ENCODE measurements at regions not wholly inside any gene's neighbourhood (a gene's known extent, or its start where the extent isn't known, plus 50 kb on each side); places are given as distances from the start of the nearest gene placed in this dataset.

- Mint-ChIP-seq H3K9me3 (peaks cover 0 to 1% (median 0%) of the 10 kb centered on the region in 7 donors), H3K27me3 (peaks cover 5% of the 10 kb centered on the region), H3K27ac (no peak overlapping the region), H3K4me3 (no peak overlapping the region), H3K4me1 (no peaks in the 10 kb centered on the region), H3K36me3 (no peaks in the 10 kb centered on the region)
- DNase-seq (no peak), ATAC-seq (ENCODE audit: low read depth in 2 of 2) (no peak)
- H3K27me3 ChIP-seq (ENCODE audit: control insufficient read depth, insufficient read depth, low read length): no peaks in the 10 kb centered on the region
- no peak overlapping the region for H3K4me3 ChIP-seq (ENCODE audit: low read depth, low read length)
- H3K4me1 ChIP-seq (ENCODE audit: control insufficient read depth, insufficient read depth, low read length, poor library complexity, severe bottlenecking): no peaks in the 10 kb centered on the region
- no peaks in the 10 kb centered on the region for H3K36me3 ChIP-seq (ENCODE audit: control insufficient read depth, insufficient read depth, low read length)
- H3K27ac ChIP-seq (ENCODE audit: insufficient read depth, low read length, poor library complexity, severe bottlenecking): no peak overlapping the region
- no peaks in the 10 kb centered on the region for H3K9me3 ChIP-seq (ENCODE audit: control insufficient read depth in 2 of 2, low read length in 2 of 2)
Observed at GRCh38 chr11:109998921-109999320, 94.3 kb upstream of the ZC3H12C start.

GRCh38 chr11:110000031-110000502 lies 93.1 kb upstream of the ZC3H12C start:
- Mint-ChIP-seq H3K36me3 (no peaks in the 10 kb centered on the region), H3K9me3 (peaks cover 0 to 1% (median 0%) of the 10 kb centered on the region in 7 donors), H3K27ac (no peak overlapping the region), H3K4me3 (no peak overlapping the region), H3K4me1 (no peaks in the 10 kb centered on the region), H3K27me3 (peaks cover 5% of the 10 kb centered on the region)
- H3K4me3 ChIP-seq (ENCODE audit: low read depth, low read length): no peak overlapping the region
- DNase-seq (no peak), ATAC-seq (ENCODE audit: low read depth in 2 of 2) (peak in 1 of 2 donors; percentile 45)
- H3K27me3 ChIP-seq (ENCODE audit: control insufficient read depth, insufficient read depth, low read length): no peaks in the 10 kb centered on the region
- H3K9me3 ChIP-seq (ENCODE audit: control insufficient read depth in 2 of 2, low read length in 2 of 2): no peaks in the 10 kb centered on the region
- H3K27ac ChIP-seq (ENCODE audit: insufficient read depth, low read length, poor library complexity, severe bottlenecking): no peak overlapping the region
- H3K36me3 ChIP-seq (ENCODE audit: control insufficient read depth, insufficient read depth, low read length): no peaks in the 10 kb centered on the region
- no peaks in the 10 kb centered on the region for H3K4me1 ChIP-seq (ENCODE audit: control insufficient read depth, insufficient read depth, low read length, poor library complexity, severe bottlenecking)

- H3K36me3 Mint-ChIP-seq: no peaks in the 10 kb centered on the region
- no peak overlapping the region for H3K27ac Mint-ChIP-seq
- Histone ChIP-seq H3K27me3 (ENCODE audit: control insufficient read depth, insufficient read depth, low read length) (no peaks in the 10 kb centered on the region), H3K4me1 (ENCODE audit: control insufficient read depth, insufficient read depth, low read length, poor library complexity, severe bottlenecking) (no peaks in the 10 kb centered on the region), H3K9me3 (ENCODE audit: control insufficient read depth in 2 of 2, low read length in 2 of 2) (no peaks in the 10 kb centered on the region), H3K27ac (ENCODE audit: insufficient read depth, low read length, poor library complexity, severe bottlenecking) (no peak overlapping the region), H3K36me3 (ENCODE audit: control insufficient read depth, insufficient read depth, low read length) (no peaks in the 10 kb centered on the region), H3K4me3 (ENCODE audit: low read depth, low read length) (no peak overlapping the region)
- no peak overlapping the region for H3K4me3 Mint-ChIP-seq
- H3K9me3 Mint-ChIP-seq: peaks cover 0 to 1% (median 0%) of the 10 kb centered on the region in 7 donors
- DNase-seq (no peak), ATAC-seq (ENCODE audit: low read depth in 2 of 2) (no peak)
- no peaks in the 10 kb centered on the region for H3K4me1 Mint-ChIP-seq
- peaks cover 5% of the 10 kb centered on the region for H3K27me3 Mint-ChIP-seq
Observed at GRCh38 chr11:110000850-110001249, 92.3 kb upstream of the ZC3H12C start.

- no peaks in the 10 kb centered on the region for H3K36me3 ChIP-seq (ENCODE audit: control insufficient read depth, insufficient read depth, low read length)
- no peaks in the 10 kb centered on the region for H3K27me3 ChIP-seq (ENCODE audit: control insufficient read depth, insufficient read depth, low read length)
- no peak overlapping the region for H3K27ac ChIP-seq (ENCODE audit: insufficient read depth, low read length, poor library complexity, severe bottlenecking)
- no peak overlapping the region for H3K4me3 Mint-ChIP-seq
- no peak overlapping the region for H3K4me3 ChIP-seq (ENCODE audit: low read depth, low read length)
- no peaks in the 10 kb centered on the region for H3K36me3 Mint-ChIP-seq
- no peak overlapping the region for H3K27ac Mint-ChIP-seq
- no peaks in the 10 kb centered on the region for H3K4me1 ChIP-seq (ENCODE audit: control insufficient read depth, insufficient read depth, low read length, poor library complexity, severe bottlenecking)
- no peaks in the 10 kb centered on the region for H3K4me1 Mint-ChIP-seq
- peaks cover 0 to 1% (median 0%) of the 10 kb centered on the region in 7 donors for H3K9me3 Mint-ChIP-seq
- no peak for DNase-seq
- H3K27me3 Mint-ChIP-seq: peaks cover 5% of the 10 kb centered on the region
- no peak for ATAC-seq (ENCODE audit: low read depth in 2 of 2)
- no peaks in the 10 kb centered on the region for H3K9me3 ChIP-seq (ENCODE audit: control insufficient read depth in 2 of 2, low read length in 2 of 2)
Observed at GRCh38 chr11:110003426-110003825, 89.8 kb upstream of the ZC3H12C start.

GRCh38 chr11:110011595-110011994 lies 81.6 kb upstream of the ZC3H12C start:
- Mint-ChIP-seq H3K27ac (no peak overlapping the region), H3K27me3 (peaks cover 11% of the 10 kb centered on the region), H3K9me3 (peaks cover 0 to 16% (median 11%) of the 10 kb centered on the region in 7 donors), H3K36me3 (no peaks in the 10 kb centered on the region), H3K4me1 (no peaks in the 10 kb centered on the region), H3K4me3 (no peak overlapping the region)
- no peak for ATAC-seq (ENCODE audit: low read depth in 2 of 2)
- no peak for DNase-seq
- H3K4me3 ChIP-seq (ENCODE audit: low read depth, low read length): no peak overlapping the region
- H3K27ac ChIP-seq (ENCODE audit: insufficient read depth, low read length, poor library complexity, severe bottlenecking): no peak overlapping the region
- H3K9me3 ChIP-seq (ENCODE audit: control insufficient read depth in 2 of 2, low read length in 2 of 2): peaks cover 0 to 3% of the 10 kb centered on the region in 2 experiments
- H3K27me3 ChIP-seq (ENCODE audit: control insufficient read depth, insufficient read depth, low read length): peaks cover 2% of the 10 kb centered on the region
- H3K4me1 ChIP-seq (ENCODE audit: control insufficient read depth, insufficient read depth, low read length, poor library complexity, severe bottlenecking): no peaks in the 10 kb centered on the region
- no peaks in the 10 kb centered on the region for H3K36me3 ChIP-seq (ENCODE audit: control insufficient read depth, insufficient read depth, low read length)

- ATAC-seq (ENCODE audit: low read depth in 2 of 2) (no peak), DNase-seq (no peak)
- Mint-ChIP-seq H3K9me3 (peaks cover 0 to 11% (median 4%) of the 10 kb centered on the region in 7 donors), H3K27me3 (peaks cover 21% of the 10 kb centered on the region), H3K36me3 (no peaks in the 10 kb centered on the region), H3K27ac (no peak overlapping the region), H3K4me1 (peaks cover 0 to 2% (median 0%) of the 10 kb centered on the region in 4 donors), H3K4me3 (no peak overlapping the region)
- H3K27me3 ChIP-seq (ENCODE audit: control insufficient read depth, insufficient read depth, low read length): no peaks in the 10 kb centered on the region
- H3K4me3 ChIP-seq (ENCODE audit: low read depth, low read length): no peak overlapping the region
- H3K4me1 ChIP-seq (ENCODE audit: control insufficient read depth, insufficient read depth, low read length, poor library complexity, severe bottlenecking): no peaks in the 10 kb centered on the region
- no peak overlapping the region for H3K27ac ChIP-seq (ENCODE audit: insufficient read depth, low read length, poor library complexity, severe bottlenecking)
- peaks cover 0 to 3% of the 10 kb centered on the region in 2 experiments for H3K9me3 ChIP-seq (ENCODE audit: control insufficient read depth in 2 of 2, low read length in 2 of 2)
- H3K36me3 ChIP-seq (ENCODE audit: control insufficient read depth, insufficient read depth, low read length): no peaks in the 10 kb centered on the region
Observed at GRCh38 chr11:110015695-110016094, 77.5 kb upstream of the ZC3H12C start.

GRCh38 chr11:110019675-110020074 lies 73.5 kb upstream of the ZC3H12C start:
- H3K4me3 ChIP-seq (ENCODE audit: low read depth, low read length): no peak overlapping the region
- DNase-seq (no peak), ATAC-seq (ENCODE audit: low read depth in 2 of 2) (no peak)
- no peaks in the 10 kb centered on the region for H3K36me3 ChIP-seq (ENCODE audit: control insufficient read depth, insufficient read depth, low read length)
- H3K36me3 Mint-ChIP-seq: no peaks in the 10 kb centered on the region
- H3K4me1 ChIP-seq (ENCODE audit: control insufficient read depth, insufficient read depth, low read length, poor library complexity, severe bottlenecking): no peaks in the 10 kb centered on the region
- H3K4me1 Mint-ChIP-seq: peaks cover 0 to 4% (median 0%) of the 10 kb centered on the region in 4 donors
- peaks cover 0 to 4% (median 1%) of the 10 kb centered on the region in 7 donors for H3K9me3 Mint-ChIP-seq
- H3K27ac Mint-ChIP-seq: no peak overlapping the region
- no peak overlapping the region for H3K4me3 Mint-ChIP-seq
- peaks cover 14% of the 10 kb centered on the region for H3K27me3 Mint-ChIP-seq
- peaks cover 0 to 1% of the 10 kb centered on the region in 2 experiments for H3K9me3 ChIP-seq (ENCODE audit: control insufficient read depth in 2 of 2, low read length in 2 of 2)
- no peaks in the 10 kb centered on the region for H3K27me3 ChIP-seq (ENCODE audit: control insufficient read depth, insufficient read depth, low read length)
- H3K27ac ChIP-seq (ENCODE audit: insufficient read depth, low read length, poor library complexity, severe bottlenecking): no peak overlapping the region

- no peak overlapping the region for H3K27ac Mint-ChIP-seq
- H3K36me3 ChIP-seq (ENCODE audit: control insufficient read depth, insufficient read depth, low read length): no peaks in the 10 kb centered on the region
- H3K4me1 ChIP-seq (ENCODE audit: control insufficient read depth, insufficient read depth, low read length, poor library complexity, severe bottlenecking): no peaks in the 10 kb centered on the region
- no peak for DNase-seq
- no peak for ATAC-seq (ENCODE audit: low read depth in 2 of 2)
- no peaks in the 10 kb centered on the region for H3K27me3 ChIP-seq (ENCODE audit: control insufficient read depth, insufficient read depth, low read length)
- H3K9me3 ChIP-seq (ENCODE audit: control insufficient read depth in 2 of 2, low read length in 2 of 2): no peaks in the 10 kb centered on the region
- H3K9me3 Mint-ChIP-seq: peaks cover 0 to 4% (median 0%) of the 10 kb centered on the region in 7 donors
- H3K27ac ChIP-seq (ENCODE audit: insufficient read depth, low read length, poor library complexity, severe bottlenecking): no peak overlapping the region
- no peak overlapping the region for H3K4me3 ChIP-seq (ENCODE audit: low read depth, low read length)
- peaks cover 14% of the 10 kb centered on the region for H3K27me3 Mint-ChIP-seq
- peaks cover 0 to 4% (median 0%) of the 10 kb centered on the region in 4 donors for H3K4me1 Mint-ChIP-seq
- no peaks in the 10 kb centered on the region for H3K36me3 Mint-ChIP-seq
- no peak overlapping the region for H3K4me3 Mint-ChIP-seq
Observed at GRCh38 chr11:110022548-110022947, 70.6 kb upstream of the ZC3H12C start.

All from CD4-positive, CD25-positive, alpha-beta regulatory T cell (primary cell).